WTC11 (cell line): ENCODE measurements at regions not wholly inside any gene's neighbourhood (a gene's known extent, or its start where the extent isn't known, plus 50 kb on each side); places are given as distances from the start of the nearest gene placed in this dataset.

ENCODE experiments used
- ATAC-seq: fragments of 200-7000 bp; cut with Tn5 transposase; 2 replicates; pipeline ENCODE4 v1.10.0; 2021; ENCODE audit warnings: mild to moderate bottlenecking, moderate library complexity
- CTCF ChIA-PET: fragments of 300-600 bp; sonication (Branson Sonifier 250); formaldehyde crosslinking; loops from one replicate; lab custom pipeline; 2021; ENCODE audit warnings: antibody characterized with exemption; lab: Charles Lee
- POLR2A ChIA-PET: fragments of 350-600 bp; sonication (Branson Sonifier 250); formaldehyde crosslinking; loops from one replicate; lab custom pipeline; 2021; ENCODE audit warnings: antibody characterized with exemption; lab: Charles Lee
- DNase-seq: peaks from one replicate; pipeline ENCODE4 v3.0.0; 2021; ENCODE audit warnings: low spot score
- H3K27ac Mint-ChIP-seq: 2 replicates; pipeline ENCODE4 v1.8.0; 2021; ENCODE audit warnings: mixed read lengths
- H3K27me3 Mint-ChIP-seq: 2 replicates; pipeline ENCODE4 v1.8.0; 2021; ENCODE audit warnings: low read depth, mild to moderate bottlenecking, moderate library complexity, mixed read lengths
- H3K36me3 Mint-ChIP-seq: 2 replicates; pipeline ENCODE4 v1.8.0; 2021; ENCODE audit warnings: mixed read lengths
- H3K4me1 Mint-ChIP-seq: 2 replicates; pipeline ENCODE4 v1.8.0; 2022; ENCODE audit warnings: mixed read lengths
- H3K4me3 Mint-ChIP-seq: 2 replicates; pipeline ENCODE4 v1.8.0; 2021; ENCODE audit warnings: mild to moderate bottlenecking, moderate library complexity, mixed read lengths
- H3K9me3 Mint-ChIP-seq: 2 replicates; pipeline ENCODE4 v1.8.0; 2021; ENCODE audit warnings: mixed read lengths
- ARID4B ChIP-seq: sonication (generic); formaldehyde crosslinking; IDR thresholded peaks from 2 replicates; pipeline ENCODE4 v1.8.0; 2023; ENCODE audit warnings: missing genetic modification reagents, mild to moderate bottlenecking, borderline replicate concordance
- ATF2 ChIP-seq: sonication (generic); formaldehyde crosslinking; IDR thresholded peaks from 2 replicates; pipeline ENCODE4 v1.8.1; 2022; ENCODE audit warnings: low read depth, missing genetic modification reagents, borderline replicate concordance
- E2F4 ChIP-seq: sonication (generic); formaldehyde crosslinking; IDR thresholded peaks from 2 replicates; pipeline ENCODE4 v1.8.1; 2022; ENCODE audit warnings: low read depth, mild to moderate bottlenecking, moderate library complexity, missing genetic modification reagents, borderline replicate concordance
- ELF4 ChIP-seq: sonication (generic); formaldehyde crosslinking; IDR thresholded peaks from 2 replicates; pipeline ENCODE4 v1.8.1; 2022; ENCODE audit warnings: low read depth, mild to moderate bottlenecking, moderate library complexity, missing genetic modification reagents
- ETV6 ChIP-seq: sonication (generic); formaldehyde crosslinking; IDR thresholded peaks from 2 replicates; pipeline ENCODE4 v1.8.1; 2022; ENCODE audit warnings: mild to moderate bottlenecking, missing genetic modification reagents
- FOXJ3 ChIP-seq: sonication (generic); formaldehyde crosslinking; IDR thresholded peaks from 2 replicates; pipeline ENCODE4 v1.9.0; 2021; ENCODE audit warnings: missing genetic modification reagents, mild to moderate bottlenecking, borderline replicate concordance
- KAT7 ChIP-seq: sonication (generic); formaldehyde crosslinking; IDR thresholded peaks from 2 replicates; pipeline ENCODE4 v1.8.1; 2023; ENCODE audit warnings: missing genetic modification reagents, mild to moderate bottlenecking, borderline replicate concordance
- NFYB ChIP-seq: sonication (generic); formaldehyde crosslinking; conservative IDR thresholded peaks from 2 replicates; pipeline ENCODE4 v1.8.0; 2022; ENCODE audit warnings: low read depth, missing genetic modification reagents
- NR1H2 ChIP-seq: sonication (generic); formaldehyde crosslinking; IDR thresholded peaks from 2 replicates; pipeline ENCODE4 v1.9.0; 2021; ENCODE audit warnings: mild to moderate bottlenecking, moderate library complexity, missing genetic modification reagents
- PREB ChIP-seq: sonication (generic); formaldehyde crosslinking; IDR thresholded peaks from 2 replicates; pipeline ENCODE4 v1.8.1; 2022; ENCODE audit warnings: mild to moderate bottlenecking, missing genetic modification reagents, moderate library complexity, borderline replicate concordance
- RELA ChIP-seq: sonication (generic); formaldehyde crosslinking; IDR thresholded peaks from 2 replicates; pipeline ENCODE4 v1.8.1; 2022; ENCODE audit warnings: missing genetic modification reagents, mild to moderate bottlenecking, borderline replicate concordance
- TEAD4 ChIP-seq: sonication (generic); formaldehyde crosslinking; IDR thresholded peaks from 2 replicates; pipeline ENCODE4 v1.8.0; 2022; ENCODE audit warnings: mild to moderate bottlenecking, missing genetic modification reagents
- TP53 ChIP-seq: sonication (generic); formaldehyde crosslinking; IDR thresholded peaks from 2 replicates; pipeline ENCODE4 v1.8.1; 2023; ENCODE audit warnings: mild to moderate bottlenecking, missing genetic modification reagents
- ZNF121 ChIP-seq: sonication (generic); formaldehyde crosslinking; IDR thresholded peaks from 2 replicates; pipeline ENCODE4 v1.8.0; 2023; ENCODE audit warnings: missing genetic modification reagents
- ZNF416 ChIP-seq: fragments of 250-450 bp; sonication (Bioruptor Pico); IDR thresholded peaks from 2 replicates; pipeline ENCODE4 v1.9.0; 2021; ENCODE audit warnings: mild to moderate bottlenecking, inconsistent platforms
- TF ChIP-seq, protein P1 (sequence below): fragments of 250-450 bp; sonication (Bioruptor Pico); IDR thresholded peaks from 2 replicates; pipeline ENCODE4 v1.8.0; 2021; ENCODE audit warnings: mild to moderate bottlenecking
- TF ChIP-seq, protein P2 (sequence below): sonication (generic); formaldehyde crosslinking; IDR thresholded peaks from 2 replicates; pipeline ENCODE4 v1.8.1; 2023; ENCODE audit warnings: mild to moderate bottlenecking, missing genetic modification reagents
- TF ChIP-seq, protein P3 (sequence below): sonication (generic); formaldehyde crosslinking; IDR thresholded peaks from 2 replicates; pipeline ENCODE4 v1.8.1; 2023; ENCODE audit warnings: mild to moderate bottlenecking, moderate library complexity, missing genetic modification reagents
- TF ChIP-seq, protein P4 (sequence below): sonication (generic); formaldehyde crosslinking; IDR thresholded peaks from 2 replicates; pipeline ENCODE4 v1.8.0; 2023; ENCODE audit warnings: mild to moderate bottlenecking, missing genetic modification reagents

DNA sequence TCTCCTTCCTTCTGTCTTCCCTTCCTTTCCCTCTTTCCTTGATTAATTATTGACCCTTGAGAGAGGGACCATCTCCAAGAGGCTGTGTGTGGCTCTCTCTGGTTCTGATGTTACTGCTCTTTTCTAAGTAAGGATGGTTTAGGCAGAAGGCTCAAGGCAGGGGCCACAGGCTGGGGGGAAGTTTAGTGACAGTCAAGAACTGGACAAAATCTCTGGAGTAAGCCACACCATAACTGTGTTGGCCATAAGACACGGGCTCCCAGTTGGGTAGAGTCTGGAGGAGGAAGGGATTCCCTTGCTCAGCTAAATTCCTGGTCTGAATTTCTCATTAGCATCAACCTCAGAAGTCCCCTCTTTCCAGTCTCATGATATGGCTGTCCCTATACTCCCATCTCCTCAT lies 74.7 kb downstream of the BUD13 start:
- ATAC-seq (no peak), DNase-seq (no peak)
- Mint-ChIP-seq H3K36me3 (no peaks in the 10 kb centered on the region), H3K27me3 (no peaks in the 10 kb centered on the region; the same call in 1 of the 2 replicates), H3K4me3 (no peak overlapping the region), H3K4me1 (peaks cover 13% of the 10 kb centered on the region), H3K27ac (no peak overlapping the region), H3K9me3 (no peaks in the 10 kb centered on the region)
- TF ChIP-seq ZNF121 (CRISPR knock-in tag) (no peak), E2F4 (CRISPR knock-in tag) (no peak), ELF4 (no peak), TEAD4 (CRISPR knock-in tag) (no peak), ETV6 (CRISPR knock-in tag) (no peak), RELA (CRISPR knock-in tag) (no peak), TP53 (CRISPR knock-in tag) (no peak)
- TF ChIP-seq, protein P1, sequence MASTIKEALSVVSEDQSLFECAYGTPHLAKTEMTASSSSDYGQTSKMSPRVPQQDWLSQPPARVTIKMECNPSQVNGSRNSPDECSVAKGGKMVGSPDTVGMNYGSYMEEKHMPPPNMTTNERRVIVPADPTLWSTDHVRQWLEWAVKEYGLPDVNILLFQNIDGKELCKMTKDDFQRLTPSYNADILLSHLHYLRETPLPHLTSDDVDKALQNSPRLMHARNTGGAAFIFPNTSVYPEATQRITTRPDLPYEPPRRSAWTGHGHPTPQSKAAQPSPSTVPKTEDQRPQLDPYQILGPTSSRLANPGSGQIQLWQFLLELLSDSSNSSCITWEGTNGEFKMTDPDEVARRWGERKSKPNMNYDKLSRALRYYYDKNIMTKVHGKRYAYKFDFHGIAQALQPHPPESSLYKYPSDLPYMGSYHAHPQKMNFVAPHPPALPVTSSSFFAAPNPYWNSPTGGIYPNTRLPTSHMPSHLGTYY (CRISPR knock-in tag), result no peak
- TF ChIP-seq, protein P2, sequence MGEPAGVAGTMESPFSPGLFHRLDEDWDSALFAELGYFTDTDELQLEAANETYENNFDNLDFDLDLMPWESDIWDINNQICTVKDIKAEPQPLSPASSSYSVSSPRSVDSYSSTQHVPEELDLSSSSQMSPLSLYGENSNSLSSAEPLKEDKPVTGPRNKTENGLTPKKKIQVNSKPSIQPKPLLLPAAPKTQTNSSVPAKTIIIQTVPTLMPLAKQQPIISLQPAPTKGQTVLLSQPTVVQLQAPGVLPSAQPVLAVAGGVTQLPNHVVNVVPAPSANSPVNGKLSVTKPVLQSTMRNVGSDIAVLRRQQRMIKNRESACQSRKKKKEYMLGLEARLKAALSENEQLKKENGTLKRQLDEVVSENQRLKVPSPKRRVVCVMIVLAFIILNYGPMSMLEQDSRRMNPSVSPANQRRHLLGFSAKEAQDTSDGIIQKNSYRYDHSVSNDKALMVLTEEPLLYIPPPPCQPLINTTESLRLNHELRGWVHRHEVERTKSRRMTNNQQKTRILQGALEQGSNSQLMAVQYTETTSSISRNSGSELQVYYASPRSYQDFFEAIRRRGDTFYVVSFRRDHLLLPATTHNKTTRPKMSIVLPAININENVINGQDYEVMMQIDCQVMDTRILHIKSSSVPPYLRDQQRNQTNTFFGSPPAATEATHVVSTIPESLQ, result no peak
- TF ChIP-seq, protein P3, sequence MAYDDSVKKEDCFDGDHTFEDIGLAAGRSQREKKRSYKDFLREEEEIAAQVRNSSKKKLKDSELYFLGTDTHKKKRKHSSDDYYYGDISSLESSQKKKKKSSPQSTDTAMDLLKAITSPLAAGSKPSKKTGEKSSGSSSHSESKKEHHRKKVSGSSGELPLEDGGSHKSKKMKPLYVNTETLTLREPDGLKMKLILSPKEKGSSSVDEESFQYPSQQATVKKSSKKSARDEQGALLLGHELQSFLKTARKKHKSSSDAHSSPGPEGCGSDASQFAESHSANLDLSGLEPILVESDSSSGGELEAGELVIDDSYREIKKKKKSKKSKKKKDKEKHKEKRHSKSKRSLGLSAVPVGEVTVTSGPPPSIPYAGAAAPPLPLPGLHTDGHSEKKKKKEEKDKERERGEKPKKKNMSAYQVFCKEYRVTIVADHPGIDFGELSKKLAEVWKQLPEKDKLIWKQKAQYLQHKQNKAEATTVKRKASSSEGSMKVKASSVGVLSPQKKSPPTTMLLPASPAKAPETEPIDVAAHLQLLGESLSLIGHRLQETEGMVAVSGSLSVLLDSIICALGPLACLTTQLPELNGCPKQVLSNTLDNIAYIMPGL (CRISPR knock-in tag), result no peak
- ChIA-PET POLR2A (no interaction called here), CTCF (interaction anchor here (0.9 kb wide), 1 partner anchor 198 kb away, joined by 3 read pairs; no protein-coding TSS in a partner anchor)

DNA sequence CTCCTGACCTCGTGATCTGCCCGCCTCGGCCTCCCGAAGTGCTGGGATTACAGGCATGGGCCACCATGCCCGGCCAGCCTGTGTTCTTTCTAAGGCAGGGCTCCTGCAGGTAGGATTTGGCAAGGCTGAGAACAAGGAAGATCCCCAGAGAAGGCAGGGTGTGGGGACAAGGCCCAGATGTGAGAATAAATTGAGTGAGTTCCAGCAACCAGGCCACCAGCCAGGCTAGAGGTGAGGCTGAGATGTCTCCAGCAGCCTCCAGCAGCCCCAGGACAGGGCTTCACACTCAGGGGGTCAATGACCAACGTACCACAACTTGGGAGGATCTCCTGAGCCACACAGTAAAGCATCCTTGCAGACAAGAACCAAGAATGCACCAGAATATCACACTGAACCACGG lies 75.1 kb downstream of the BUD13 start:
- no peak for DNase-seq
- Mint-ChIP-seq H3K27ac (no peak overlapping the region), H3K4me1 (peaks cover 10% of the 10 kb centered on the region), H3K4me3 (no peak overlapping the region), H3K9me3 (no peaks in the 10 kb centered on the region), H3K36me3 (no peaks in the 10 kb centered on the region), H3K27me3 (no peaks in the 10 kb centered on the region; the same call in 1 of the 2 replicates)
- CTCF ChIA-PET, result interaction anchor here (0.9 to 1.7 kb wide), 4 partner anchors 17 to 416 kb away, joined by 3 to 8 read pairs (median 5); no protein-coding TSS in a partner anchor
- POLR2A ChIA-PET, result interaction anchor here (0.6 kb wide), 1 partner anchor 441 kb away, joined by 6 read pairs; no protein-coding TSS in a partner anchor
- no peak for ATAC-seq
- no peak for TF ChIP-seq KAT7 (CRISPR knock-in tag)
- TF ChIP-seq, protein P4, sequence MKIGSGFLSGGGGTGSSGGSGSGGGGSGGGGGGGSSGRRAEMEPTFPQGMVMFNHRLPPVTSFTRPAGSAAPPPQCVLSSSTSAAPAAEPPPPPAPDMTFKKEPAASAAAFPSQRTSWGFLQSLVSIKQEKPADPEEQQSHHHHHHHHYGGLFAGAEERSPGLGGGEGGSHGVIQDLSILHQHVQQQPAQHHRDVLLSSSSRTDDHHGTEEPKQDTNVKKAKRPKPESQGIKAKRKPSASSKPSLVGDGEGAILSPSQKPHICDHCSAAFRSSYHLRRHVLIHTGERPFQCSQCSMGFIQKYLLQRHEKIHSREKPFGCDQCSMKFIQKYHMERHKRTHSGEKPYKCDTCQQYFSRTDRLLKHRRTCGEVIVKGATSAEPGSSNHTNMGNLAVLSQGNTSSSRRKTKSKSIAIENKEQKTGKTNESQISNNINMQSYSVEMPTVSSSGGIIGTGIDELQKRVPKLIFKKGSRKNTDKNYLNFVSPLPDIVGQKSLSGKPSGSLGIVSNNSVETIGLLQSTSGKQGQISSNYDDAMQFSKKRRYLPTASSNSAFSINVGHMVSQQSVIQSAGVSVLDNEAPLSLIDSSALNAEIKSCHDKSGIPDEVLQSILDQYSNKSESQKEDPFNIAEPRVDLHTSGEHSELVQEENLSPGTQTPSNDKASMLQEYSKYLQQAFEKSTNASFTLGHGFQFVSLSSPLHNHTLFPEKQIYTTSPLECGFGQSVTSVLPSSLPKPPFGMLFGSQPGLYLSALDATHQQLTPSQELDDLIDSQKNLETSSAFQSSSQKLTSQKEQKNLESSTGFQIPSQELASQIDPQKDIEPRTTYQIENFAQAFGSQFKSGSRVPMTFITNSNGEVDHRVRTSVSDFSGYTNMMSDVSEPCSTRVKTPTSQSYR, result no peak
- TF ChIP-seq ARID4B, result no peak
- no peak for TF ChIP-seq FOXJ3 (CRISPR knock-in tag)
- no peak for TF ChIP-seq NR1H2 (CRISPR knock-in tag)
- no peak for TF ChIP-seq ATF2 (CRISPR knock-in tag)
- no peak for TF ChIP-seq ZNF416 (CRISPR knock-in tag)
- no peak for TF ChIP-seq NFYB (CRISPR knock-in tag)
- no peak for TF ChIP-seq PREB (CRISPR knock-in tag)
